Breast epithelium (tissue), 3 donors: ENCODE measurements at regions not wholly inside any gene's neighbourhood (a gene's known extent, or its start where the extent isn't known, plus 50 kb on each side); places are given as distances from the start of the nearest gene placed in this dataset.

ENCODE experiments used
- POLR2A ChIP-seq: fragments of 450-650 bp; IDR thresholded peaks from one replicate; pipeline ENCODE4 v1.6.1; 2016; ENCODE audit warnings: antibody characterized with exemption, mild to moderate bottlenecking, moderate library complexity
- POLR2AphosphoS5 ChIP-seq, 3 donors: sonication (generic); formaldehyde crosslinking; IDR thresholded peaks; one replicate each; pipeline ENCODE4 v1.6.1; 2017; ENCODE audit warnings: antibody characterized with exemption in 3 of 3

DNA sequence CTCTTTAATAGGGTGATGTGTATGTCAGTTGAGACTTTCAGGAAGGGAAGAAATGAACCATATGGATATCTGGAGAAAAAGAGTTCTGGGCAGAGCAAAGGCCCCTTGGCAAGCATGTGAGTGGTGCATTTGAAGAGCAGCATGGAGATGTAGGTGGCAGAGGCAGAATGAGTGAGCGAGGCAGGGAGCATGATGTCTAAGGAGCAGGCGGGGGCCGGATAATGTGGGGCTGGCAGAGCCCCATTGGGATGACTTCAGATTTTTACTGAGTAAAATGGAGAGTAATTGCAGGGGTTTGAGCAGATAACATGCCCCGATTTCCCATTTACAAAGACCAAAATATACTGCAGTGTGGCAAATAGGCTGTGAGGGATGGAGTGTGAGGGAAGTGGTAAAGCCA, 52.9 kb upstream of the PLCL2 start:
- TF ChIP-seq POLR2A: no peak
- no peak for TF ChIP-seq POLR2AphosphoS5 (IDR thresholded peaks at IDR 0.05)
